Chondrocyte (in vitro differentiated cells): ENCODE measurements at regions not wholly inside any gene's neighbourhood (a gene's known extent, or its start where the extent isn't known, plus 50 kb on each side); places are given as distances from the start of the nearest gene placed in this dataset.

ENCODE experiments used
- DNase-seq: peaks from one replicate; pipeline ENCODE4 v3.0.0; 2021; ENCODE audit warnings: mixed read lengths, low spot score
- H3K27ac Mint-ChIP-seq: one replicate; pipeline ENCODE4 v1.8.0; 2021; ENCODE audit warnings: mild to moderate bottlenecking, moderate library complexity, mixed read lengths; ENCODE audit not compliant: unreplicated experiment
- H3K27me3 Mint-ChIP-seq: 2 replicates; pipeline ENCODE4 v1.8.0; 2021; ENCODE audit warnings: low read depth, mixed read lengths
- H3K36me3 Mint-ChIP-seq: 2 replicates; pipeline ENCODE4 v1.8.0; 2021; ENCODE audit warnings: low read depth, mixed read lengths
- H3K4me1 Mint-ChIP-seq: 2 replicates; pipeline ENCODE4 v1.8.0; 2021; ENCODE audit warnings: low read depth, mild to moderate bottlenecking, mixed read lengths
- H3K4me3 Mint-ChIP-seq: one replicate; pipeline ENCODE4 v1.8.0; 2021; ENCODE audit warnings: mild to moderate bottlenecking, moderate library complexity, mixed read lengths; ENCODE audit not compliant: unreplicated experiment
- H3K9me3 Mint-ChIP-seq: 2 replicates; pipeline ENCODE4 v1.8.0; 2021; ENCODE audit warnings: low read depth, mixed read lengths
- CTCF ChIP-seq: fragments of 200-600 bp; sonication (generic); IDR thresholded peaks from 2 replicates; pipeline ENCODE4 v1.5.0; 2021; ENCODE audit warnings: antibody characterized with exemption, mild to moderate bottlenecking, moderate library complexity

GRCh38 chr9:79236466-79236865 is 335.3 kb upstream of the TLE4 start:
- H3K36me3 Mint-ChIP-seq: peaks cover 2% of the 10 kb centered on the region
- peaks cover 2% of the 10 kb centered on the region for H3K9me3 Mint-ChIP-seq
- no peak for DNase-seq
- H3K4me1 Mint-ChIP-seq: no peaks in the 10 kb centered on the region
- no peak for TF ChIP-seq CTCF
- no peak overlapping the region for H3K27ac Mint-ChIP-seq
- H3K4me3 Mint-ChIP-seq: no peak overlapping the region
- H3K27me3 Mint-ChIP-seq: no peaks in the 10 kb centered on the region

GRCh38 chr9:79237861-79238260 is 333.9 kb upstream of the TLE4 start:
- peaks cover 2% of the 10 kb centered on the region for H3K36me3 Mint-ChIP-seq
- no peaks in the 10 kb centered on the region for H3K9me3 Mint-ChIP-seq
- no peak overlapping the region for H3K4me3 Mint-ChIP-seq
- no peak for DNase-seq
- TF ChIP-seq CTCF: no peak
- H3K27ac Mint-ChIP-seq: no peak overlapping the region
- no peaks in the 10 kb centered on the region for H3K4me1 Mint-ChIP-seq
- no peaks in the 10 kb centered on the region for H3K27me3 Mint-ChIP-seq

GRCh38 chr9:79240774-79241173 is 331.0 kb upstream of the TLE4 start:
- Mint-ChIP-seq H3K4me3 (no peak overlapping the region), H3K27ac (no peak overlapping the region), H3K27me3 (no peaks in the 10 kb centered on the region), H3K9me3 (no peaks in the 10 kb centered on the region), H3K4me1 (no peaks in the 10 kb centered on the region), H3K36me3 (no peaks in the 10 kb centered on the region)
- TF ChIP-seq CTCF: no peak
- no peak for DNase-seq

- no peak for TF ChIP-seq CTCF
- DNase-seq: no peak
- Mint-ChIP-seq H3K4me1 (no peaks in the 10 kb centered on the region), H3K36me3 (no peaks in the 10 kb centered on the region), H3K27me3 (no peaks in the 10 kb centered on the region), H3K4me3 (no peak overlapping the region), H3K27ac (no peak overlapping the region), H3K9me3 (no peaks in the 10 kb centered on the region)
Measured at GRCh38 chr9:79242489-79242888, 329.3 kb upstream of the TLE4 start.

- Mint-ChIP-seq H3K4me1 (no peaks in the 10 kb centered on the region), H3K27ac (no peak overlapping the region), H3K27me3 (no peaks in the 10 kb centered on the region), H3K4me3 (no peak overlapping the region), H3K9me3 (no peaks in the 10 kb centered on the region), H3K36me3 (no peaks in the 10 kb centered on the region)
- DNase-seq: no peak
- no peak for TF ChIP-seq CTCF
Measured at GRCh38 chr9:79246170-79246569, 325.6 kb upstream of the TLE4 start.
